Activated CD4-positive, alpha-beta memory T cell treated with anti-CD3 and anti-CD28 coated beads, Interleukin-2, amount 10 ng/mL, durations not matched to agents 7 days and 5 days (primary cell): ENCODE measurements at regions not wholly inside any gene's neighbourhood (a gene's known extent, or its start where the extent isn't known, plus 50 kb on each side); places are given as distances from the start of the nearest gene placed in this dataset.

ENCODE experiments used
- CTCF ChIA-PET: fragments of 350-600 bp; sonication (Branson Sonifier 250); formaldehyde crosslinking; loops from one replicate; lab custom pipeline; 2021; ENCODE audit warnings: antibody characterized with exemption, inconsistent platforms; lab: Charles Lee
- POLR2A ChIA-PET: fragments of 350-600 bp; sonication (Branson Sonifier 250); formaldehyde crosslinking; loops from one replicate; lab custom pipeline; 2021; ENCODE audit warnings: antibody characterized with exemption; lab: Charles Lee
- DNase-seq: peaks from one replicate; pipeline ENCODE4 v3.0.0-alpha.2; 2020
- H3K27ac Mint-ChIP-seq: one replicate; pipeline ENCODE4 v1.8.0; 2021; ENCODE audit warnings: mild to moderate bottlenecking, mixed read lengths
- H3K27me3 Mint-ChIP-seq: one replicate; pipeline ENCODE4 v1.8.0; 2021; ENCODE audit warnings: mixed read lengths
- H3K36me3 Mint-ChIP-seq: one replicate; pipeline ENCODE4 v1.8.0; 2021; ENCODE audit warnings: low read depth, mixed read lengths
- H3K4me1 Mint-ChIP-seq: one replicate; pipeline ENCODE4 v1.8.0; 2021; ENCODE audit warnings: mixed read lengths
- H3K4me3 Mint-ChIP-seq: one replicate; pipeline ENCODE4 v1.8.0; 2021; ENCODE audit warnings: mild to moderate bottlenecking, mixed read lengths
- H3K9me3 Mint-ChIP-seq: one replicate; pipeline ENCODE4 v1.8.0; 2021; ENCODE audit warnings: mixed read lengths

- Mint-ChIP-seq H3K4me3 (no peak overlapping the region), H3K4me1 (peaks cover 19% of the 10 kb centered on the region), H3K27me3 (peaks cover 19% of the 10 kb centered on the region), H3K36me3 (no peaks in the 10 kb centered on the region), H3K9me3 (no peaks in the 10 kb centered on the region), H3K27ac (no peak overlapping the region)
- POLR2A ChIA-PET, result no interaction called here
- DNase-seq, result no peak
- CTCF ChIA-PET, result no interaction called here
These were observed 310.4 kb downstream of the MTX2 start for GRCh38 chr2:176579608-176580007.

DNA sequence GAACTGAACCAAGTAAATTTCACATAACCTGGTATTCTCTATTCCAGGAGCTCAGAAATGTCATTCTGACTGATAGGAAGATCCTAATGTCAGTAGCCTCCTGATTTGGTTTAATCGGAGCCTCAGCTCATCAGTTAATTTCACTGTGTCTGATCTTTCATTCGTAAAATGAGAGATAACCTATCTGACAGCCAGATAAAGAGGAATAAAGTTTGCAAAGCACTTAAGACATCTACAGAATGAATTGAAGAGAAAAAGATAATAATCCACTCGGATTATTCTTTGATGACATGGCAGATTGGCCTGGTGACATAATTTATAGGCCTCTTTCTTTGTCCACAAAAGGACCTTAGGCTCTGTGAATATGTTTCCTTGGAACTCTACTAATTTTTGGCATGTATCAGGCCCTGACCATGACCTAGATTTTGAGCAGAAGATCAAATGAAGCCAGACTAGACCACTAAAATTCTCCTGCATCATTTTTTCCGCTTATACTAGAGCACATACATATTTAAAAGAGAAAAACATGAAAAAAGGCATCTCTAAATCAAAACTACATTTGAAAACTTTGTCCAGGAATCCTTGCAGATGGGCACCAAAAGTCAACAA, 312.4 kb downstream of the MTX2 start:
- H3K9me3 Mint-ChIP-seq, result no peaks in the 10 kb centered on the region
- no peak overlapping the region for H3K27ac Mint-ChIP-seq
- H3K27me3 Mint-ChIP-seq, result peaks cover 24% of the 10 kb centered on the region
- no peak for DNase-seq
- H3K4me1 Mint-ChIP-seq, result peaks cover 19% of the 10 kb centered on the region
- ChIA-PET POLR2A (no interaction called here), CTCF (interaction anchor here (1.2 to 1.6 kb wide), 2 partner anchors 9 to 57 kb away, joined by 3 to 7 read pairs; no protein-coding TSS in a partner anchor)
- H3K36me3 Mint-ChIP-seq, result no peaks in the 10 kb centered on the region
- no peak overlapping the region for H3K4me3 Mint-ChIP-seq

- Mint-ChIP-seq H3K27me3 (peaks cover 25% of the 10 kb centered on the region), H3K36me3 (no peaks in the 10 kb centered on the region), H3K4me1 (peaks cover 19% of the 10 kb centered on the region), H3K9me3 (no peaks in the 10 kb centered on the region), H3K4me3 (no peak overlapping the region), H3K27ac (no peak overlapping the region)
- DNase-seq, result no peak
- POLR2A ChIA-PET, result no interaction called here
- CTCF ChIA-PET, result interaction anchor here (1.1 to 1.6 kb wide), 2 partner anchors 28 to 56 kb away, joined by 4 to 6 read pairs; no protein-coding TSS in a partner anchor
These were observed 312.9 kb downstream of the MTX2 start for GRCh38 chr2:176582176-176582575.

GRCh38 chr2:176582990-176583481, 313.8 kb downstream of the MTX2 start:
- no peak overlapping the region for H3K27ac Mint-ChIP-seq
- ChIA-PET POLR2A (interaction anchor here (1.0 kb wide), 1 partner anchor 461 kb away, joined by 3 read pairs; no protein-coding TSS in a partner anchor), CTCF (interaction anchor here (0.6 to 1.6 kb wide), 7 partner anchors 10 to 879 kb away, joined by 3 to 6 read pairs (median 3); no protein-coding TSS in a partner anchor)
- H3K4me1 Mint-ChIP-seq, result peaks cover 19% of the 10 kb centered on the region
- H3K27me3 Mint-ChIP-seq, result peaks cover 19% of the 10 kb centered on the region
- H3K9me3 Mint-ChIP-seq, result no peaks in the 10 kb centered on the region
- no peak for DNase-seq
- no peak overlapping the region for H3K4me3 Mint-ChIP-seq
- H3K36me3 Mint-ChIP-seq, result no peaks in the 10 kb centered on the region

DNA sequence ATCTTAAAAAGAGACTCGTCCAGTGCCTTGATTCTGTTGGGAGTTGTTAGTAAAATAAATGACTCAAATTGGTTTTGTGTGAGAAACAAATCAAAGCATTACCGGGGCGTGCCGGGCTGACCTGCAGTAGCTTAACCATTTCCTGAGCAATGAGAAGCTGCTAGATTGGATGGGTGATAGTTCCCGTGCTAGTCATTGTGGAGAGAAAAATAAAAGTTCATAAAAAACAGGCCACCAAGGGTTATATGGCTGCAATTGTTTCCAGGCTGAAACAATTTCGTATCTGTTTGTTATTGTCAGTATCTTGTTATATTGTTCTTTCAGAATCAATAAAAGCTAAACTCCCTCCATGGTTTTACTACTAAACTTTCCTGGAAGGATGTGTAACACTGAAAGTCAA, 314.4 kb downstream of the MTX2 start:
- ChIA-PET POLR2A (interaction anchor here (1.0 kb wide), 1 partner anchor 462 kb away, joined by 3 read pairs; no protein-coding TSS in a partner anchor), CTCF (interaction anchor here (0.6 to 1.6 kb wide), 6 partner anchors 11 to 878 kb away, joined by 3 to 6 read pairs (median 3); no protein-coding TSS in a partner anchor)
- Mint-ChIP-seq H3K27ac (no peak overlapping the region), H3K27me3 (peaks cover 19% of the 10 kb centered on the region), H3K36me3 (no peaks in the 10 kb centered on the region), H3K9me3 (no peaks in the 10 kb centered on the region), H3K4me1 (peaks cover 19% of the 10 kb centered on the region), H3K4me3 (no peak overlapping the region)
- peak; percentile 41 for DNase-seq

DNA sequence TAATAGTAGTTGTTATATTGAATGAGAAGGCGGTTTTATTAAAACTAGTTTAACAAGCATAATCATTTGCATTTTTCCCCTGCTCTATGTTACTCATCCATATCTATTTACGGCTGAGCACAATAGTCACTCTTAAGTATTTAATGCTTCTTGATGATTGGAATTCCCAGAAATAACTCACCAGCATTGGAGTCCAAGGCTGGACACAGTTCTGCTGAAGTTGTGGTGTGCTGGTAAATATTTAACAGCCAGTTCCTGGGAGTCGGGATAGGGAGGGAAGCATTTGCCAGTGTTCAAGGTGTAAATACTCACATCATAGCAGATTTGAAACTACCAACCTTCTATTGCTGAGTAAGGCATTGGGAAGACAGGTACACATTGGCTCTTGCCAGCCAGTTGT, 315.1 kb downstream of the MTX2 start:
- ChIA-PET CTCF (interaction anchor here (1.0 kb wide), 2 partner anchors 11 to 30 kb away, joined by 3 to 6 read pairs; no protein-coding TSS in a partner anchor), POLR2A (no interaction called here)
- no peaks in the 10 kb centered on the region for H3K9me3 Mint-ChIP-seq
- H3K27me3 Mint-ChIP-seq, result peaks cover 19% of the 10 kb centered on the region
- no peak overlapping the region for H3K27ac Mint-ChIP-seq
- H3K4me3 Mint-ChIP-seq, result no peak overlapping the region
- H3K4me1 Mint-ChIP-seq, result peaks cover 19% of the 10 kb centered on the region
- DNase-seq, result no peak
- H3K36me3 Mint-ChIP-seq, result no peaks in the 10 kb centered on the region

- POLR2A ChIA-PET, result no interaction called here
- CTCF ChIA-PET, result interaction anchor here (1.2 to 1.4 kb wide), 3 partner anchors 31 to 130 kb away, joined by 4 to 6 read pairs (median 5); no protein-coding TSS in a partner anchor
- no peak for DNase-seq
- Mint-ChIP-seq H3K9me3 (no peaks in the 10 kb centered on the region), H3K36me3 (no peaks in the 10 kb centered on the region), H3K27ac (no peak overlapping the region), H3K4me3 (no peak overlapping the region), H3K4me1 (peaks cover 19% of the 10 kb centered on the region), H3K27me3 (peaks cover 19% of the 10 kb centered on the region)
These were observed 316.0 kb downstream of the MTX2 start for GRCh38 chr2:176585291-176585690.

DNA sequence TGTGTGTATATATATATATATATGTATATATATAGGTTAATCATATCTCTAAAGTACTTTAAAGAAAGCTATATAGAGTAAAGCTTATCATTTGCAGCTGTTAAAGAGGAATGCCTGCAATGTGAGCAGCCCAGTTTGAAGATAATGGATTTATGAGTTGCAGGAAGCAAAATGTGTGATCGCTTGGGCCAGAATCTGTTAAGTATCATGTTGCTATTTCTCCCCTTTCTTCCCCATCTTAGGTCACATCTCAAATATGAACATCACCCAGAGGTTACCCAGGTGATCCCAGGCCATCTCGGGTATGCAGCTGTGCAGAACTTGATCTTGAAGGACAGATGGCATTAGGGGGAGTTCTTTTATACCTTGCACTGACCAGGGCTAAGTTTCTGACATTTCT, 316.5 kb downstream of the MTX2 start:
- Mint-ChIP-seq H3K36me3 (no peaks in the 10 kb centered on the region), H3K27ac (no peak overlapping the region), H3K4me1 (peaks cover 19% of the 10 kb centered on the region), H3K27me3 (peaks cover 19% of the 10 kb centered on the region), H3K4me3 (no peak overlapping the region), H3K9me3 (no peaks in the 10 kb centered on the region)
- ChIA-PET POLR2A (no interaction called here), CTCF (interaction anchor here (0.5 to 1.4 kb wide), 4 partner anchors 31 to 131 kb away, joined by 3 to 6 read pairs (median 4); no protein-coding TSS in a partner anchor)
- no peak for DNase-seq

- Mint-ChIP-seq H3K4me1 (peaks cover 3% of the 10 kb centered on the region), H3K36me3 (no peaks in the 10 kb centered on the region), H3K27ac (no peak overlapping the region), H3K4me3 (no peak overlapping the region), H3K27me3 (peaks cover 21% of the 10 kb centered on the region), H3K9me3 (no peaks in the 10 kb centered on the region)
- CTCF ChIA-PET, result no interaction called here
- POLR2A ChIA-PET, result interaction anchor here (0.7 kb wide), 1 partner anchor 103 kb away, joined by 3 read pairs; no protein-coding TSS in a partner anchor
- DNase-seq, result no peak
These were observed 320.0 kb downstream of the MTX2 start for GRCh38 chr2:176589287-176589686.

DNA sequence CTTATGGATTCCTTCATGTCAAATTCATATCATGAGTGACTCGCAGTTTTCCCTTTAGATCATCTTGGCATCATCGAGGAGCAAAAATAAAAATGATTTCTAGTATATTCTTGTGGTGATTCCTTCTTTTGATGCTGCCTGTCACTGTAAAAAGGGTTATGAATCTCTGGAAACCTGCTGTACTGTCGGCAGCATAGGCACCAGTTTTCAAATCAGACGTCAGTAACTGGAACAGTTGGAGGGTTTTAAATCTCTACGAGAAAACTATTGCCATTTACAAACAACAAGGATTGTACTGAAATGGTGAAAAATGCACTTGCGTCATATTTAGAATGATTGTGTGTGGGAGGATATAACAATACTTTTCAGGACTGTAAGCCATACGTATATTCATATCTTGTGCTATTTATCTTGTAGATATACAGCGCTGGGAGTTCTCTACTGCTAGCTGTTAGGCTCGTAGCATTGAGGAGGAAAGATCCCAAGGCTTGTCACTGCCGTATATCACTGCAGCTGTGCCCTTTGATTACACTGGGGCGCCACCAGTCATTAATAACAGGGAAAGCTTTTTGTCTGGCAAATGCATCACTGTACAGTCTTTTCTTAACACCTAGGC, 320.7 kb downstream of the MTX2 start:
- no peak for DNase-seq
- Mint-ChIP-seq H3K27ac (no peak overlapping the region), H3K4me3 (no peak overlapping the region), H3K36me3 (no peaks in the 10 kb centered on the region), H3K27me3 (peaks cover 21% of the 10 kb centered on the region), H3K9me3 (no peaks in the 10 kb centered on the region), H3K4me1 (no peaks in the 10 kb centered on the region)
- POLR2A ChIA-PET, result no interaction called here
- CTCF ChIA-PET, result interaction anchor here (0.6 to 0.8 kb wide), 2 partner anchors 14 to 62 kb away, joined by 3 read pairs; no protein-coding TSS in a partner anchor

DNA sequence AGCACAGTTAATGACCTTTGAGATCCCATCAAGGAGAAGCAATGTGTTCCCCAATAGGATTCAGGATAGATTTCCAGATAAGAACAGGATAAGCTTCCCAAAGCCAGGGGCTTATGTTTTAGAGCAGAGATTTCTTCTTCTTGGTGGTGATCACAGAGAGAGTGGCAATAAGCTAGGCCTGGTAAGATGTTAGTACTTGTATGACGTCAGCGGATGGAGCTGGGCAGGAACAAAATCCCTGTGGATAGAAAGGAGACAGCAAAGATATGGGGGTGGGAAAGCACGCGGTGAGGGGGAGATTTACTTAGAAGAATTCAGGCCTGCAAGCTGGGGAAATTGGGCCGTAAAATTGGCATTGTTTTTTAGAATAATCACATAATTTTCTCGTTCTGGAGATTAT, 323.0 kb downstream of the MTX2 start:
- Mint-ChIP-seq H3K27ac (no peak overlapping the region), H3K4me1 (no peaks in the 10 kb centered on the region), H3K9me3 (no peaks in the 10 kb centered on the region), H3K36me3 (no peaks in the 10 kb centered on the region), H3K27me3 (peaks cover 14% of the 10 kb centered on the region), H3K4me3 (no peak overlapping the region)
- ChIA-PET CTCF (no interaction called here), POLR2A (no interaction called here)
- no peak for DNase-seq

DNA sequence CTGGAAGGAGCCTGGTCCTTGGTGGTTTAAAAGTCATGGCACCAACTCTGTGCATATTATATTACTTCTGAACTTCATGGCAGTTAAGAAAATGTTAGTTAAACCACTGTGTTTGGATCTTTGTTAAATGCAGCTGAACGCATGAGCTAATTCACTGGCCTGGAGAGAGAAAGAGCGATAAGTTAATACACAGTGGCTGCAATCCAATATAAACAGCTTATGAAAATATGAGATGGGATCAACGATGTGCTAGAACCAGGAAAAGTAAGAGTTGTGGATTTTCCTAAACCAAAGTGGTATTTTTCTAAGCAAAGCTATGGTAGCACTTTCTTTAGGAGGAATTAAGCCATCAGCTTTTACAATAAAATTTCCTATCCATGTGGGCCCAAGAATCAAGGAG, 326.7 kb downstream of the MTX2 start:
- DNase-seq, result no peak
- Mint-ChIP-seq H3K4me1 (no peaks in the 10 kb centered on the region), H3K36me3 (no peaks in the 10 kb centered on the region), H3K9me3 (no peaks in the 10 kb centered on the region), H3K27me3 (peaks cover 28% of the 10 kb centered on the region), H3K27ac (no peak overlapping the region), H3K4me3 (no peak overlapping the region)
- CTCF ChIA-PET, result no interaction called here
- POLR2A ChIA-PET, result no interaction called here

DNA sequence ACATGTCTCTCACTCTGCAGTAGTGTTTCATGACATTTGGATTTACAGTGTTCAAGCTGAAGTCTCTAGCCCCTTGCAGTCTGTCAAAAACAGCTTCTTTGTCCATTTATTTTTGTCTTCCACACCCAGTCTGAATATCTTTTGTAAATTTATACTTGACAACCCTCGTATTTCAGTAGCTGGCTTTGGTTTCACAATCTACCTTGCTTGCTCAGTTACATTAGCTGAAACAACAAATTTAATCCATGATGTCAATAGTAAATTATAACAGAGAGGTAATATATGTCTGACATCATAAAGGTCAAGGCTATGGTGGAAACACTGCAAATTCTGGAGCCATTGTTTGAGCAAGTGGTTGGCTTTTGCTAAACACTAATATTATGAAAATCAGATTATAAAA, 328.7 kb downstream of the MTX2 start:
- Mint-ChIP-seq H3K27ac (no peak overlapping the region), H3K27me3 (peaks cover 28% of the 10 kb centered on the region), H3K9me3 (no peaks in the 10 kb centered on the region), H3K36me3 (no peaks in the 10 kb centered on the region), H3K4me3 (no peak overlapping the region), H3K4me1 (no peaks in the 10 kb centered on the region)
- ChIA-PET POLR2A (no interaction called here), CTCF (no interaction called here)
- DNase-seq, result no peak
